ENCODE measurements at regions not wholly inside any gene's neighbourhood (a gene's known extent, or its start where the extent isn't known, plus 50 kb on each side); places are given as distances from the start of the nearest gene placed in this dataset.
"Not testable (repeated sequence)": the region's sequence is repeated elsewhere in the genome, so short reads cannot be mapped to it uniquely, and the experiment has no call there.

GRCh38 chr16:65235339-65236177 is 113.7 kb upstream of the CDH11 start:
- Mint-ChIP-seq H3K9me3 (peaks cover 7% of the 10 kb centered on the region), H3K36me3 (ENCODE audit: low read depth) (no peaks in the 10 kb centered on the region), H3K27me3 (no peaks in the 10 kb centered on the region), H3K4me1 (ENCODE audit: low read depth) (no peaks in the 10 kb centered on the region), H3K4me3 (no peak overlapping the region), H3K27ac (no peak overlapping the region)
- DNase-seq = no peak

GRCh38 chr16:65234721-65235320 is 113.0 kb upstream of the CDH11 start:
- H3K27ac Mint-ChIP-seq; H3K4me3 Mint-ChIP-seq; H3K9me3 Mint-ChIP-seq; H3K4me1 Mint-ChIP-seq (ENCODE audit: low read depth); H3K36me3 Mint-ChIP-seq (ENCODE audit: low read depth); DNase-seq; H3K27me3 Mint-ChIP-seq: not testable (repeated sequence)

- no peak for DNase-seq
- H3K36me3 Mint-ChIP-seq (ENCODE audit: low read depth) = no peaks in the 10 kb centered on the region
- H3K27me3 Mint-ChIP-seq = no peaks in the 10 kb centered on the region
- H3K4me3 Mint-ChIP-seq = no peak overlapping the region
- H3K4me1 Mint-ChIP-seq (ENCODE audit: low read depth) = no peaks in the 10 kb centered on the region
- peaks cover 16% of the 10 kb centered on the region for H3K9me3 Mint-ChIP-seq
- H3K27ac Mint-ChIP-seq = no peak overlapping the region
These were observed 107.4 kb upstream of the CDH11 start for GRCh38 chr16:65229191-65229662.

GRCh38 chr16:65227150-65227835 is 105.4 kb upstream of the CDH11 start:
- Mint-ChIP-seq H3K4me1 (ENCODE audit: low read depth) (no peaks in the 10 kb centered on the region), H3K27me3 (no peaks in the 10 kb centered on the region), H3K27ac (no peak overlapping the region), H3K36me3 (ENCODE audit: low read depth) (no peaks in the 10 kb centered on the region), H3K4me3 (no peak overlapping the region), H3K9me3 (peaks cover 21% of the 10 kb centered on the region)
- DNase-seq = no peak

- H3K4me1 Mint-ChIP-seq (ENCODE audit: low read depth) = no peaks in the 10 kb centered on the region
- H3K27me3 Mint-ChIP-seq = no peaks in the 10 kb centered on the region
- no peak overlapping the region for H3K27ac Mint-ChIP-seq
- H3K36me3 Mint-ChIP-seq (ENCODE audit: low read depth) = no peaks in the 10 kb centered on the region
- H3K4me3 Mint-ChIP-seq = no peak overlapping the region
- peaks cover 16% of the 10 kb centered on the region for H3K9me3 Mint-ChIP-seq
- no peak for DNase-seq
These were observed 104.2 kb upstream of the CDH11 start for GRCh38 chr16:65226077-65226476.

GRCh38 chr16:65225488-65225887 is 103.6 kb upstream of the CDH11 start:
- H3K4me3 Mint-ChIP-seq = no peak overlapping the region

GRCh38 chr16:65224994-65225393 is 103.1 kb upstream of the CDH11 start:
- H3K27ac Mint-ChIP-seq = no peak overlapping the region
- H3K4me1 Mint-ChIP-seq (ENCODE audit: low read depth) = no peaks in the 10 kb centered on the region
- DNase-seq = no peak
- no peaks in the 10 kb centered on the region for H3K36me3 Mint-ChIP-seq (ENCODE audit: low read depth)
- peaks cover 16% of the 10 kb centered on the region for H3K9me3 Mint-ChIP-seq
- no peaks in the 10 kb centered on the region for H3K27me3 Mint-ChIP-seq
- H3K4me3 Mint-ChIP-seq = no peak overlapping the region

More at GRCh38 chr16:65225488-65225887, 103.6 kb upstream of the CDH11 start:
- DNase-seq = no peak
- no peaks in the 10 kb centered on the region for H3K36me3 Mint-ChIP-seq (ENCODE audit: low read depth)
- H3K27ac Mint-ChIP-seq = no peak overlapping the region
- no peaks in the 10 kb centered on the region for H3K27me3 Mint-ChIP-seq
- H3K9me3 Mint-ChIP-seq = peaks cover 16% of the 10 kb centered on the region
- H3K4me1 Mint-ChIP-seq (ENCODE audit: low read depth) = no peaks in the 10 kb centered on the region

- Mint-ChIP-seq H3K27ac (no peak overlapping the region), H3K4me3 (no peak overlapping the region)
These were observed 102.6 kb upstream of the CDH11 start for GRCh38 chr16:65224471-65224870.

GRCh38 chr16:65223335-65223734 is 101.5 kb upstream of the CDH11 start:
- no peaks in the 10 kb centered on the region for H3K36me3 Mint-ChIP-seq (ENCODE audit: low read depth)
- DNase-seq = no peak
- H3K4me1 Mint-ChIP-seq (ENCODE audit: low read depth) = no peaks in the 10 kb centered on the region
- no peak overlapping the region for H3K27ac Mint-ChIP-seq
- no peaks in the 10 kb centered on the region for H3K27me3 Mint-ChIP-seq
- no peak overlapping the region for H3K4me3 Mint-ChIP-seq
- H3K9me3 Mint-ChIP-seq = peaks cover 16% of the 10 kb centered on the region

More at GRCh38 chr16:65224471-65224870, 102.6 kb upstream of the CDH11 start:
- Mint-ChIP-seq H3K9me3 (peaks cover 16% of the 10 kb centered on the region), H3K36me3 (ENCODE audit: low read depth) (no peaks in the 10 kb centered on the region), H3K27me3 (no peaks in the 10 kb centered on the region), H3K4me1 (ENCODE audit: low read depth) (no peaks in the 10 kb centered on the region)
- DNase-seq = no peak

- Mint-ChIP-seq H3K27ac (no peak overlapping the region), H3K27me3 (no peaks in the 10 kb centered on the region), H3K36me3 (ENCODE audit: low read depth) (no peaks in the 10 kb centered on the region), H3K4me3 (no peak overlapping the region), H3K9me3 (peaks cover 12% of the 10 kb centered on the region), H3K4me1 (ENCODE audit: low read depth) (no peaks in the 10 kb centered on the region)
- DNase-seq = no peak
These were observed 100.7 kb upstream of the CDH11 start for GRCh38 chr16:65222536-65222935.

- no peak overlapping the region for H3K4me3 Mint-ChIP-seq
These were observed 100.2 kb upstream of the CDH11 start for GRCh38 chr16:65222049-65222448.

GRCh38 chr16:65219786-65220185 is 97.9 kb upstream of the CDH11 start:
- peaks cover 13% of the 10 kb centered on the region for H3K9me3 Mint-ChIP-seq
- no peak overlapping the region for H3K4me3 Mint-ChIP-seq
- no peaks in the 10 kb centered on the region for H3K36me3 Mint-ChIP-seq (ENCODE audit: low read depth)
- H3K27me3 Mint-ChIP-seq = no peaks in the 10 kb centered on the region
- no peak overlapping the region for H3K27ac Mint-ChIP-seq
- no peaks in the 10 kb centered on the region for H3K4me1 Mint-ChIP-seq (ENCODE audit: low read depth)
- no peak for DNase-seq

More at GRCh38 chr16:65222049-65222448, 100.2 kb upstream of the CDH11 start:
- Mint-ChIP-seq H3K36me3 (ENCODE audit: low read depth) (no peaks in the 10 kb centered on the region), H3K27ac (no peak overlapping the region), H3K27me3 (no peaks in the 10 kb centered on the region), H3K4me1 (ENCODE audit: low read depth) (no peaks in the 10 kb centered on the region), H3K9me3 (peaks cover 12% of the 10 kb centered on the region)
- no peak for DNase-seq

- H3K9me3 Mint-ChIP-seq = peaks cover 9% of the 10 kb centered on the region
- DNase-seq = no peak
- H3K27me3 Mint-ChIP-seq = no peaks in the 10 kb centered on the region
- H3K4me3 Mint-ChIP-seq = no peak overlapping the region
- no peak overlapping the region for H3K27ac Mint-ChIP-seq
- H3K4me1 Mint-ChIP-seq (ENCODE audit: low read depth) = no peaks in the 10 kb centered on the region
- H3K36me3 Mint-ChIP-seq (ENCODE audit: low read depth) = no peaks in the 10 kb centered on the region
These were observed 96.5 kb upstream of the CDH11 start for GRCh38 chr16:65218348-65218747.

GRCh38 chr16:65213866-65214595 is 92.2 kb upstream of the CDH11 start:
- Mint-ChIP-seq H3K27ac (no peak overlapping the region), H3K4me1 (ENCODE audit: low read depth) (no peaks in the 10 kb centered on the region), H3K4me3 (no peak overlapping the region), H3K36me3 (ENCODE audit: low read depth) (no peaks in the 10 kb centered on the region), H3K27me3 (no peaks in the 10 kb centered on the region), H3K9me3 (peaks cover 12% of the 10 kb centered on the region)
- DNase-seq = no peak
